ENCODE measurements at regions not wholly inside any gene's neighbourhood (a gene's known extent, or its start where the extent isn't known, plus 50 kb on each side); places are given as distances from the start of the nearest gene placed in this dataset.

DNA sequence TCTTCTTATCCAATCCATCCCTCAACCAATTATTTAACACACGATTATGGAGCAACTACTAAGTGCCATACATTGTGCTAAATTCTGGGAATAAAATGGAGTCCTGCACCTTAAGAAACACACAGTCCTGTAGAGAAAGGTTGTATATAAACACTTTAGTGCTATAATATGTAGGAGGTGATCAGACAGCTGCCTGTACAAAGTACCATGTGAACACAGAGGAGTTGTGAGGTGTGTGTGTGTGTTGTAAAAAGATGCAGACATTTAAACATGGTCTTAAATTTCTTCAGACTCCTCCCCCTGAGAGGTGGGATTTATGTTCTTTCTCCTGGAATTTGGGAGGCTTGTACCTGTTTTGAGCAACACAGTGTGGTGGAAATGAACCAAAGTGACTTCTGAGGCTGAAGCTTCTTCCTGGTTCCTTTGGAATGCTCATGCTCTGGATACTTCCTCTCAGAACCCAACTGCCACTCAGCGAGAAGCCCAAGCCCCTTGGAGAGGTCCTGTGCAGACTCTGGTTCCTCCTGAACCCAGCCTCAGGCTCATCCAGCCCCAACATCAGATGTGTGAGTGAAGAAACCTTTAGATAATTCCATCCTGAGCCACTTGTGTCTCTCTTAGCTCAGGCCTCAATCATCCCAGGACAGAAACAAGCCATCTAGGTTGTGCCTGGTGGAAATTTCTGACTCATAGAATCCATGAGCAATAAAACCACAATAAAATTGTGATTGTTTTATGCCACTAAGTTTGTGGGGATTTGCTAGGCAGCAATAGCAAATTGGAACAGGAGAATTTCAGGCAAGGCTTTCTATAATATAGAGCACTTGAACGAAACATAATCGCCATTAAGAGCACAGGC lies 161.2 kb upstream of the FAM3C start:
- no peak for DNase-seq (ENCODE audit: unreplicated experiment)
- CTCF ChIA-PET: interaction anchor here (0.7 to 3.0 kb wide), 5 partner anchors 19 to 437 kb away, joined by 3 to 14 read pairs (median 4); no protein-coding TSS in a partner anchor

DNA sequence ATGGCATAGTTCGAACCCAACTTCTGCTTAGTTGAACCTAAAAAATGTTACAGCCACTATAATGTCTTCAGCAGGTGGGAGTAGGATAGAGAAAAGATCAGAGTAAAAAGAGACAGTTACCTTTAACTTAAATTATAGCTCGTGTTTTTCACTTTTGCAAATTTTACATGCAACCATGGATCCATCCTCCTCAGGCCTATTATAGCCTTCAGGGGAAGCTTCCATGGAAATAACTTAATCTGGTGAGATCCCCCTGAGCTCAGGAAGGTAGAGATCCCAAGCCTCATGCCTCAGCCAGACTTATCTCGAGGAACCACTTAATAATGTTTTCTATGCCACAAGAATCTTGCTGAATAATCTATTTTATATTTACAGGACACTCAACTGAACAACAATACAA lies 159.4 kb upstream of the FAM3C start:
- intact Hi-C loops (cut with micrococcal nuclease): no loop called here
- no peak for DNase-seq (ENCODE audit: unreplicated experiment)
- Mint-ChIP-seq H3K27ac (ENCODE audit: low read depth, unreplicated experiment) (no peak overlapping the region), H3K36me3 (ENCODE audit: insufficient read depth, unreplicated experiment) (no peaks in the 10 kb centered on the region), H3K4me1 (ENCODE audit: insufficient read depth, unreplicated experiment) (no peaks in the 10 kb centered on the region), H3K27me3 (ENCODE audit: insufficient read depth, unreplicated experiment) (no peaks in the 10 kb centered on the region), H3K9me3 (ENCODE audit: unreplicated experiment) (no peaks in the 10 kb centered on the region), H3K4me3 (ENCODE audit: unreplicated experiment) (no peak overlapping the region)
- TF ChIP-seq, protein P1, sequence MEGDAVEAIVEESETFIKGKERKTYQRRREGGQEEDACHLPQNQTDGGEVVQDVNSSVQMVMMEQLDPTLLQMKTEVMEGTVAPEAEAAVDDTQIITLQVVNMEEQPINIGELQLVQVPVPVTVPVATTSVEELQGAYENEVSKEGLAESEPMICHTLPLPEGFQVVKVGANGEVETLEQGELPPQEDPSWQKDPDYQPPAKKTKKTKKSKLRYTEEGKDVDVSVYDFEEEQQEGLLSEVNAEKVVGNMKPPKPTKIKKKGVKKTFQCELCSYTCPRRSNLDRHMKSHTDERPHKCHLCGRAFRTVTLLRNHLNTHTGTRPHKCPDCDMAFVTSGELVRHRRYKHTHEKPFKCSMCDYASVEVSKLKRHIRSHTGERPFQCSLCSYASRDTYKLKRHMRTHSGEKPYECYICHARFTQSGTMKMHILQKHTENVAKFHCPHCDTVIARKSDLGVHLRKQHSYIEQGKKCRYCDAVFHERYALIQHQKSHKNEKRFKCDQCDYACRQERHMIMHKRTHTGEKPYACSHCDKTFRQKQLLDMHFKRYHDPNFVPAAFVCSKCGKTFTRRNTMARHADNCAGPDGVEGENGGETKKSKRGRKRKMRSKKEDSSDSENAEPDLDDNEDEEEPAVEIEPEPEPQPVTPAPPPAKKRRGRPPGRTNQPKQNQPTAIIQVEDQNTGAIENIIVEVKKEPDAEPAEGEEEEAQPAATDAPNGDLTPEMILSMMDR (IDR thresholded peaks at IDR 0.05; ENCODE audit: unreplicated experiment): no peak
- POLR2A ChIA-PET: no interaction called here
- BruUV-seq (replicated peaks): no TSS peak
- CTCF ChIA-PET: interaction anchor here (0.5 to 0.6 kb wide), 2 partner anchors 57 to 549 kb away, joined by 3 read pairs; no protein-coding TSS in a partner anchor

More for the DNA sequence above, 161.2 kb upstream of the FAM3C start:
- Mint-ChIP-seq H3K27me3 (ENCODE audit: insufficient read depth, unreplicated experiment) (no peaks in the 10 kb centered on the region), H3K4me1 (ENCODE audit: insufficient read depth, unreplicated experiment) (no peaks in the 10 kb centered on the region), H3K27ac (ENCODE audit: low read depth, unreplicated experiment) (no peak overlapping the region), H3K36me3 (ENCODE audit: insufficient read depth, unreplicated experiment) (no peaks in the 10 kb centered on the region), H3K9me3 (ENCODE audit: unreplicated experiment) (no peaks in the 10 kb centered on the region), H3K4me3 (ENCODE audit: unreplicated experiment) (no peak overlapping the region)
- intact Hi-C loops (cut with micrococcal nuclease): no loop called here
- no TSS peak for BruUV-seq (replicated peaks)
- TF ChIP-seq, protein P1 (IDR thresholded peaks at IDR 0.05; ENCODE audit: unreplicated experiment): no peak
- POLR2A ChIA-PET: no interaction called here

DNA sequence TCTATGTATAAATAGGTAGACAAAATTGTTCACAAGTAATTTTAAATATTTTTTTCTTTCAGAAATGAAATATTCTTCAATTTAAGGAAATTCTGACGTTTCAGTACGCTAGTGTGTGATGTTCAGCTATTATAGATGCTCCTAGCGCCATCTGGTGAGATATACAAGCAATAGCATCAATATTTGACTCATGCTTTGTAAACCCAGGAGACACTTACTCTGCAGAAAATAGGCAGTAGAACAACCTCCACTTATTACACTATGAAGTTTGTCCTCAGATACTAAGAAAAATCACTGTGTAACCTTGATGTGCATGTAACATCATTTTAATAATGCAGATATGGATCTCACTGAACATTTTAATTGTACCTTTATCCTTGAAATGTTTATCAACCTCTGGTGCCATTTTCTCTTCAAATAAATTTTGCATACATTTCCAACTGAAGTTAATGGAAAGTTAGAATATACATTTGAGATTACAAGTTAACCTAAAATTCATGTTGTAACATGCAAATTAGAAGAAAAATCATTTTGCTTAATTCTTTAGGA lies 151.5 kb upstream of the FAM3C start:
- POLR2A ChIA-PET: interaction anchor here (0.5 to 1.6 kb wide), 6 partner anchors 151 to 444 kb away, joined by 3 to 7 read pairs (median 3); partner anchors contain the start of gene FAM3C
- intact Hi-C loops (cut with micrococcal nuclease): loop anchor here (1.0 to 10.0 kb wide), 4 partner anchors 180 to 563 kb away; partner anchors contain the start of gene CPED1
- H3K36me3 Mint-ChIP-seq (ENCODE audit: insufficient read depth, unreplicated experiment): no peaks in the 10 kb centered on the region
- no peak overlapping the region for H3K27ac Mint-ChIP-seq (ENCODE audit: low read depth, unreplicated experiment)
- BruUV-seq (replicated peaks): no TSS peak
- H3K4me3 Mint-ChIP-seq (ENCODE audit: unreplicated experiment): no peak overlapping the region
- CTCF ChIA-PET: interaction anchor here (0.6 to 3.8 kb wide), 26 partner anchors 9 to 447 kb away, joined by 3 to 67 read pairs (median 4); partner anchors contain the start of gene FAM3C
- H3K4me1 Mint-ChIP-seq (ENCODE audit: insufficient read depth, unreplicated experiment): peaks cover 16% of the 10 kb centered on the region
- no peaks in the 10 kb centered on the region for H3K9me3 Mint-ChIP-seq (ENCODE audit: unreplicated experiment)
- TF ChIP-seq, protein P1 (IDR thresholded peaks at IDR 0.05; ENCODE audit: unreplicated experiment): peak; percentile 71
- no peaks in the 10 kb centered on the region for H3K27me3 Mint-ChIP-seq (ENCODE audit: insufficient read depth, unreplicated experiment)
- DNase-seq (ENCODE audit: unreplicated experiment): peak; percentile 68
